Calu3 (cell line): ENCODE measurements at regions not wholly inside any gene's neighbourhood (a gene's known extent, or its start where the extent isn't known, plus 50 kb on each side); places are given as distances from the start of the nearest gene placed in this dataset.
"Not testable (repeated sequence)": the region's sequence is repeated elsewhere in the genome, so short reads cannot be mapped to it uniquely, and the experiment has no call there.

Experiments
- BruUV-seq: library from RNA; stranded (reverse); fragments of 400-500 nt; replicated peaks from 2 replicates; lab custom pipeline; 2021; lab: Mats Ljungman, UMichigan
- CTCF ChIA-PET: fragments of 300-600 bp; sonication (Branson Sonifier 250); formaldehyde crosslinking; loops from one replicate; lab custom pipeline; 2022; ENCODE audit warnings: antibody characterized with exemption; lab: Charles Lee
- DNase-seq: peaks from one replicate; pipeline ENCODE4 v3.0.0; 2022
- H3K27ac Mint-ChIP-seq: one replicate; pipeline ENCODE4 v1.8.0; 2022; ENCODE audit warnings: mixed read lengths; ENCODE audit not compliant: unreplicated experiment
- H3K27me3 Mint-ChIP-seq: one replicate; pipeline ENCODE4 v1.8.0; 2022; ENCODE audit warnings: mixed read lengths; ENCODE audit not compliant: unreplicated experiment
- H3K36me3 Mint-ChIP-seq: one replicate; pipeline ENCODE4 v1.8.0; 2022; ENCODE audit warnings: mild to moderate bottlenecking, moderate library complexity, mixed read lengths; ENCODE audit not compliant: insufficient read depth, unreplicated experiment
- H3K4me1 Mint-ChIP-seq: one replicate; pipeline ENCODE4 v1.8.0; 2022; ENCODE audit warnings: mild to moderate bottlenecking, low read depth, mixed read lengths; ENCODE audit not compliant: unreplicated experiment
- H3K4me3 Mint-ChIP-seq: one replicate; pipeline ENCODE4 v1.8.0; 2022; ENCODE audit warnings: mild to moderate bottlenecking, low read depth, moderate library complexity, mixed read lengths; ENCODE audit not compliant: unreplicated experiment
- H3K9me3 Mint-ChIP-seq: one replicate; pipeline ENCODE4 v1.8.0; 2022; ENCODE audit warnings: low read depth, mixed read lengths; ENCODE audit not compliant: unreplicated experiment
- intact Hi-C: fragments of 100-400 bp; cut with micrococcal nuclease; formaldehyde crosslinking; loops from one replicate; pipeline ENCODE4 v1.10.0; 2022; ENCODE audit not compliant: unreplicated experiment
- TF ChIP-seq, protein P1 (sequence below): fragments of 200-600 bp; IDR thresholded peaks from one replicate; pipeline ENCODE4 v1.8.0; 2022; ENCODE audit warnings: antibody characterized with exemption; ENCODE audit not compliant: unreplicated experiment

DNA sequence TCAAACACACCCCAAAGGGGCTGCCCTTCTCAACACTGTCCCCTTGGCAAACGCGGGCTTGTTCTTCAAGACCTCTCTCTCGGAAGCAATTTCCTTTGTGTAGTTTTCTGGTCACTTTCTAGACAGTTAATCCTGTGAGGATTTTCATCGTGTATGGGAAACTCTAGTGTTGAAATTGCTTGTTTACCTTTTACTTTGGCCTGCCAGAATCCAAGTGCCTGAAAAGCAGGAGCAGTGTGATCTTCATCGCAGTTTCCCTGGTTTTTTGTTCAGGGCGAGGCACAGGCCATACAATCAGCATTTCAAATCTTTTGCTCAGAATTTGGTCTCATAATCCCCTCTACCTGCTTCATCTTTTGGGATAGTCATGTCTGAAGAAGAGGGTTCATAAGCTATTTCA is 115.7 kb upstream of the C9orf72 start:
- Mint-ChIP-seq H3K27ac (no peak overlapping the region), H3K9me3 (no peaks in the 10 kb centered on the region), H3K4me1 (no peaks in the 10 kb centered on the region), H3K4me3 (no peak overlapping the region), H3K27me3 (no peaks in the 10 kb centered on the region), H3K36me3 (no peaks in the 10 kb centered on the region)
- TF ChIP-seq, protein P1, sequence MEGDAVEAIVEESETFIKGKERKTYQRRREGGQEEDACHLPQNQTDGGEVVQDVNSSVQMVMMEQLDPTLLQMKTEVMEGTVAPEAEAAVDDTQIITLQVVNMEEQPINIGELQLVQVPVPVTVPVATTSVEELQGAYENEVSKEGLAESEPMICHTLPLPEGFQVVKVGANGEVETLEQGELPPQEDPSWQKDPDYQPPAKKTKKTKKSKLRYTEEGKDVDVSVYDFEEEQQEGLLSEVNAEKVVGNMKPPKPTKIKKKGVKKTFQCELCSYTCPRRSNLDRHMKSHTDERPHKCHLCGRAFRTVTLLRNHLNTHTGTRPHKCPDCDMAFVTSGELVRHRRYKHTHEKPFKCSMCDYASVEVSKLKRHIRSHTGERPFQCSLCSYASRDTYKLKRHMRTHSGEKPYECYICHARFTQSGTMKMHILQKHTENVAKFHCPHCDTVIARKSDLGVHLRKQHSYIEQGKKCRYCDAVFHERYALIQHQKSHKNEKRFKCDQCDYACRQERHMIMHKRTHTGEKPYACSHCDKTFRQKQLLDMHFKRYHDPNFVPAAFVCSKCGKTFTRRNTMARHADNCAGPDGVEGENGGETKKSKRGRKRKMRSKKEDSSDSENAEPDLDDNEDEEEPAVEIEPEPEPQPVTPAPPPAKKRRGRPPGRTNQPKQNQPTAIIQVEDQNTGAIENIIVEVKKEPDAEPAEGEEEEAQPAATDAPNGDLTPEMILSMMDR = no peak
- CTCF ChIA-PET = no interaction called here
- no TSS peak for BruUV-seq
- DNase-seq = no peak
- intact Hi-C loops = no loop called here

DNA sequence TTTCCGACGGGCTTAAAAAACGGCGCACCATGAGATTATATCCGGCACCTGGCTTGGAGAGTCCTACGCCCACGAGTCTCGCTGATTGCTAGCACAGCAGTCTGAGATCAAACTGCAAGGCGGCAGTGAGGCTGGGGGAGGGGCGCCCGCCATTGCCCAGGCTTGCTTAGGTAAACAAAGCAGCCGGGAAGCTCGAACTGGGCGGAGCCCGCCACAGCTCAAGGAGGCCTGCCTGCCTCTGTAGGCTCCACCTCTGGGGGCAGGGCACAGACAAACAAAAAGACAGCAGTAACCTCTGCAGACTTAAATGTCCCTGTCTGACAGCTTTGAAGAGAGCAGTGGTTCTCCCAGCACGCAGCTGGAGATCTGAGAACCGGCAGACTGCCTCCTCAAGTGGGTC is 117.5 kb upstream of the C9orf72 start:
- H3K4me1 Mint-ChIP-seq, H3K27me3 Mint-ChIP-seq, H3K9me3 Mint-ChIP-seq, intact Hi-C loops, H3K36me3 Mint-ChIP-seq, H3K27ac Mint-ChIP-seq, BruUV-seq, DNase-seq, H3K4me3 Mint-ChIP-seq, CTCF ChIA-PET: not testable (repeated sequence)

DNA sequence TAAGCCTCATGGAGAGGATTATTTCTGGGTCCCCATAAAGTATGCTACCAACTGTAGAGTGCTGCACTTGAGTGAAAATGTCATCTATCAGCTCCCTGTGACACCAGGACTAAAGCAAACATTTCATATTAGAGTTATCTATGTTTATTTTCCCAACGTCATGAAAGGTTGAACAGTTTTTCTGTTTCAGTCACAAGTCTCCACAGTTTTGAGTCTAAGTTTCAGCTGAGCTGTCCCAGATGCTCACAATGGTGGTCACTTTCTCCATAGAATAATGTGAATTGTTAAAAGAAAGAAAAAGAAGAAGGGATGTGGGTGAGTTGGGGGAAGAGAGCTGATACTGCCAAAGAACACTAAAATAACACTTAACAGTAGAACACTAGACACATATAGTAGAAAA is 126.3 kb upstream of the C9orf72 start:
- DNase-seq = no peak
- TF ChIP-seq, protein P1 = no peak
- no TSS peak for BruUV-seq
- H3K27me3 Mint-ChIP-seq = no peaks in the 10 kb centered on the region
- H3K4me3 Mint-ChIP-seq = no peak overlapping the region
- H3K36me3 Mint-ChIP-seq = no peaks in the 10 kb centered on the region
- H3K9me3 Mint-ChIP-seq = no peaks in the 10 kb centered on the region
- H3K27ac Mint-ChIP-seq = no peak overlapping the region
- CTCF ChIA-PET = no interaction called here
- peaks cover 14% of the 10 kb centered on the region for H3K4me1 Mint-ChIP-seq
- intact Hi-C loops = loop anchor here (10.0 kb wide), 2 partner anchors 75 to 135 kb away; no protein-coding TSS in a partner anchor

DNA sequence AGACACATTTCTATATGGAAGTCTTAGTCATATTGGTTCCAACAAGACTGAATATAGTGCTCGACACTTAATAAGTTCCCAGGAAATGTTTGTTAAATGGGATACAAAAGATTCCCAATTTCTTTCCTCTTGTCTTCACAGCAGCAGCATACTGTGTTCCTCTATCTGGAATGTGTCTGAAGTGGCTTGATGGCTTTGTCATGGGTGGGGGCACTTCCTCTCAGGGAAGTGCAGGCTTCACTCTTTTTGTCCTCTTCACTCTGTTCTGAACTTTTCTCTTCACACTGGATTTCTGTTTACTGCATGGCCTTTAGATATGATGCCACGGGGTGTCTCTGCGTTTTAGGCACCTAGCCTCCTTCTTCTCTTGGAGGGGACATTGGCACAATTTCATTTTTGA is 127.7 kb upstream of the C9orf72 start:
- TF ChIP-seq, protein P1 = no peak
- no TSS peak for BruUV-seq
- CTCF ChIA-PET = interaction anchor here (1.0 kb wide), 2 partner anchors 23 to 142 kb away, joined by 3 read pairs; no protein-coding TSS in a partner anchor
- intact Hi-C loops = loop anchor here (10.0 kb wide), 2 partner anchors 76 to 136 kb away; no protein-coding TSS in a partner anchor
- H3K4me3 Mint-ChIP-seq = peak overlapping the region; percentile 20
- no peaks in the 10 kb centered on the region for H3K36me3 Mint-ChIP-seq
- DNase-seq = no peak
- no peak overlapping the region for H3K27ac Mint-ChIP-seq
- H3K27me3 Mint-ChIP-seq = no peaks in the 10 kb centered on the region
- no peaks in the 10 kb centered on the region for H3K9me3 Mint-ChIP-seq
- peaks cover 14% of the 10 kb centered on the region for H3K4me1 Mint-ChIP-seq

DNA sequence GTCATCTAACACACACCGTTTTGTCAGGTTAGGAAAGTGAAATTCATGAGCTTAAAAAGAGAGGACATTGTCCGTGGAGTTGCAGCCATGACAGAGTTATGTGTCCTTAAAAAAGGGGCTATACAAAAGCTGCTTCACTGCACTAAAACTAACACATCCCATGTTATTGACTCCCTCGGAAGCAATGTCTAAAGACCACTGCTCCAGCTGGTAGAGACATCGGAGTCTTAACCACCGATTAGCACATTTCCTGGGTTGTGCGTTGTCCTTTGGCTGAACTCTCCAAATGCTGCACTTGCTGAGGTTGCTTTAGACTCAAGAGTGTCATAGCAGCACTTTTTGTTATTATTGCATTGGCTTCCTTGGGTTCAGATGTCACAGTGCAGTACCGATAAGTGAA is 128.3 kb upstream of the C9orf72 start:
- H3K4me3 Mint-ChIP-seq = peak overlapping the region; percentile 20
- intact Hi-C loops = loop anchor here (10.0 kb wide), 2 partner anchors 77 to 137 kb away; no protein-coding TSS in a partner anchor
- BruUV-seq = no TSS peak

More for the DNA sequence above, 128.3 kb upstream of the C9orf72 start:
- Mint-ChIP-seq H3K27ac (no peak overlapping the region), H3K4me1 (peaks cover 14% of the 10 kb centered on the region), H3K36me3 (no peaks in the 10 kb centered on the region), H3K9me3 (no peaks in the 10 kb centered on the region), H3K27me3 (no peaks in the 10 kb centered on the region)
- CTCF ChIA-PET = interaction anchor here (1.0 kb wide), 2 partner anchors 23 to 142 kb away, joined by 3 read pairs; no protein-coding TSS in a partner anchor
- DNase-seq = peak; percentile 6
- TF ChIP-seq, protein P1 = no peak
